GM12878 (cell line): ENCODE measurements at regions not wholly inside any gene's neighbourhood (a gene's known extent, or its start where the extent isn't known, plus 50 kb on each side); places are given as distances from the start of the nearest gene placed in this dataset.

Experiments used
- ATAC-seq: fragments of 200-7000 bp; cut with Tn5 transposase; 3 replicates; pipeline ENCODE4 v1.9.1; 2020; ENCODE audit warnings: mild to moderate bottlenecking, moderate library complexity
- BruUV-seq: library from RNA; stranded (reverse); fragments of 400-500 nt; replicated peaks from 2 replicates; lab custom pipeline; 2021; lab: Mats Ljungman, UMichigan
- CTCF ChIA-PET: fragments of 300-600 bp; sonication (Branson Sonifier 250); formaldehyde crosslinking; extraction: SDS; loops from one replicate; lab custom pipeline; 2021; ENCODE audit warnings: inconsistent platforms; lab: Yijun Ruan, JAX
- POLR2A ChIA-PET: fragments of 350-600 bp; formaldehyde crosslinking; extraction: SDS; loops from one replicate; lab custom pipeline; 2021; ENCODE audit warnings: inconsistent platforms; lab: Charles Lee
- RAD21 ChIA-PET: fragments of 300-600 bp; sonication (Branson Sonifier 250); formaldehyde crosslinking; loops from one replicate; lab custom pipeline; 2023; ENCODE audit warnings: antibody characterized with exemption; ENCODE audit not compliant: unreplicated experiment; lab: Charles Lee
- SMC1A ChIA-PET: fragments of 300-600 bp; sonication (Branson Sonifier 250); formaldehyde crosslinking; loops from one replicate; lab custom pipeline; 2023; ENCODE audit not compliant: unreplicated experiment, uncharacterized antibody; lab: Charles Lee
- DNase-seq: peaks from one replicate; pipeline ENCODE4 v3.0.0-alpha.2; 2011; ENCODE audit warnings: low read depth, low spot score
- FAIRE-seq: peaks from 3 replicates; lab custom pipeline; 2011; peaks lifted over from hg19 to GRCh38; lab: Jason Lieb, UNC
- H2AFZ ChIP-seq: 2 replicates; pipeline ENCODE4 v1.6.0; 2011; ENCODE audit warnings: low read depth, low read length, control low read depth; ENCODE audit not compliant: control insufficient read depth
- H3K27ac ChIP-seq: 2 replicates; pipeline ENCODE4 v1.5.1; 2011; ENCODE audit warnings: control low read depth; ENCODE audit not compliant: control insufficient read depth, insufficient read depth
- H3K27me3 ChIP-seq, 2 experiments: replicated peaks in 1 of 2; 2 replicates each; pipeline versions ENCODE4 v1.6.0 to v1.6.1; 2011; ENCODE audit warnings: low read length in 1 of 2; ENCODE audit not compliant: control insufficient read depth in 2 of 2, insufficient read depth in 2 of 2
- H3K36me3 ChIP-seq, 2 experiments: 2 replicates each; pipeline ENCODE4 v1.5.1; 2011; ENCODE audit warnings: low read length in 1 of 2; ENCODE audit not compliant: control insufficient read depth in 2 of 2, insufficient read depth in 2 of 2
- H3K4me1 ChIP-seq: 2 replicates; pipeline ENCODE4 v1.6.1; 2011; ENCODE audit warnings: mild to moderate bottlenecking, low read length, moderate library complexity, mixed read lengths; ENCODE audit not compliant: control insufficient read depth, insufficient read depth
- H3K4me2 ChIP-seq: 2 replicates; pipeline ENCODE4 v1.6.0; 2011; ENCODE audit warnings: control low read depth; ENCODE audit not compliant: control insufficient read depth, insufficient read depth
- H3K4me3 ChIP-seq: fragments of 200-600 bp; sonication (generic); 2 replicates; pipeline ENCODE4 v1.5.1; 2016
- H3K79me2 ChIP-seq: 2 replicates; pipeline ENCODE4 v1.6.0; 2011; ENCODE audit warnings: low read length; ENCODE audit not compliant: control insufficient read depth, insufficient read depth
- H3K9ac ChIP-seq: 2 replicates; pipeline ENCODE4 v1.8.0; 2011; ENCODE audit warnings: low read length, control low read depth, mixed read lengths; ENCODE audit not compliant: control insufficient read depth, insufficient read depth
- H3K9me3 ChIP-seq: replicated peaks from 3 replicates; pipeline ENCODE4 v1.5.1; 2011; ENCODE audit warnings: mild to moderate bottlenecking, low read length; ENCODE audit not compliant: control insufficient read depth, insufficient read depth
- H4K20me1 ChIP-seq: 2 replicates; pipeline ENCODE4 v1.6.0; 2011; ENCODE audit not compliant: control insufficient read depth, insufficient read depth
- FOS ChIP-seq: IDR thresholded peaks from 3 replicates; pipeline ENCODE4 v1.6.1; 2011; ENCODE audit warnings: borderline replicate concordance; ENCODE audit not compliant: insufficient read length; ENCODE audit errors: extremely low read depth
- HDGF ChIP-seq: fragments of 450-650 bp; IDR thresholded peaks from 2 replicates; pipeline ENCODE4 v1.6.1; 2016; ENCODE audit warnings: antibody characterized with exemption
- MTA2 ChIP-seq: fragments of 450-650 bp; IDR thresholded peaks from 2 replicates; pipeline ENCODE4 v1.6.1; 2016; ENCODE audit warnings: low read depth, mild to moderate bottlenecking, moderate library complexity
- NR2F1 ChIP-seq: fragments of 450-650 bp; conservative IDR thresholded peaks from 2 replicates; pipeline ENCODE4 v1.6.1; 2017; ENCODE audit warnings: mild to moderate bottlenecking
- PBX3 ChIP-seq: IDR thresholded peaks from 2 replicates; pipeline ENCODE4 v1.6.1; 2011; ENCODE audit warnings: mild to moderate bottlenecking, low read depth, low read length, moderate library complexity; ENCODE audit not compliant: insufficient replicate concordance
- RB1 ChIP-seq: fragments of 450-650 bp; formaldehyde crosslinking; IDR thresholded peaks from 2 replicates; pipeline ENCODE4 v1.6.1; 2017; ENCODE audit warnings: mild to moderate bottlenecking, borderline replicate concordance
- RBBP5 ChIP-seq: fragments of 200-600 bp; sonication (generic); conservative IDR thresholded peaks from 2 replicates; pipeline ENCODE4 v1.6.1; 2016
- SREBF1 ChIP-seq: IDR thresholded peaks from 2 replicates; pipeline ENCODE4 v1.6.1; 2012; ENCODE audit warnings: mild to moderate bottlenecking, low read length
- STAT1 ChIP-seq: fragments of 450-650 bp; conservative IDR thresholded peaks from 2 replicates; pipeline ENCODE4 v1.6.1; 2014; ENCODE audit warnings: antibody characterized with exemption, mild to moderate bottlenecking
- STAT3 ChIP-seq: IDR thresholded peaks from 2 replicates; pipeline ENCODE4 v1.6.1; 2011; ENCODE audit warnings: low read depth, low read length, improper control_type of control experiment
- USF2 ChIP-seq: IDR thresholded peaks from 2 replicates; pipeline ENCODE4 v1.6.1; 2011; ENCODE audit warnings: low read depth, low read length, improper control_type of control experiment, borderline replicate concordance
- YBX1 ChIP-seq: fragments of 450-650 bp; IDR thresholded peaks from 2 replicates; pipeline ENCODE4 v1.6.1; 2016; ENCODE audit warnings: antibody characterized with exemption
- ZSCAN29 ChIP-seq: fragments of 450-650 bp; IDR thresholded peaks from 2 replicates; pipeline ENCODE4 v1.6.1; 2017; ENCODE audit warnings: mild to moderate bottlenecking, moderate library complexity
- WGBS: methylation state at CpG from one replicate; pipeline ENCODE4 v1.1.6; 2016; ENCODE audit warnings: low lambda C conversion rate; ENCODE audit not compliant: insufficient replicate concordance, insufficient coverage; ENCODE audit errors: missing lambda C conversion rate; 5-methylcytosine and 5-hydroxymethylcytosine counted together
- in situ Hi-C: fragments of 300-500 bp; cut with MboI; formaldehyde crosslinking; loops from 9 replicates; pipeline ENCODE4 v1.14.3; 2018; ENCODE audit warnings: mixed read lengths
- intact Hi-C: fragments of 100-400 bp; cut with micrococcal nuclease; formaldehyde crosslinking; loops from one replicate; pipeline ENCODE4 v1.14.2; 2022; ENCODE audit not compliant: unreplicated experiment
- TF ChIP-seq, protein P1 (sequence below): fragments of 450-650 bp; IDR thresholded peaks from 2 replicates; pipeline ENCODE4 v1.6.1; 2017; ENCODE audit warnings: low read depth, mild to moderate bottlenecking, moderate library complexity

DNA sequence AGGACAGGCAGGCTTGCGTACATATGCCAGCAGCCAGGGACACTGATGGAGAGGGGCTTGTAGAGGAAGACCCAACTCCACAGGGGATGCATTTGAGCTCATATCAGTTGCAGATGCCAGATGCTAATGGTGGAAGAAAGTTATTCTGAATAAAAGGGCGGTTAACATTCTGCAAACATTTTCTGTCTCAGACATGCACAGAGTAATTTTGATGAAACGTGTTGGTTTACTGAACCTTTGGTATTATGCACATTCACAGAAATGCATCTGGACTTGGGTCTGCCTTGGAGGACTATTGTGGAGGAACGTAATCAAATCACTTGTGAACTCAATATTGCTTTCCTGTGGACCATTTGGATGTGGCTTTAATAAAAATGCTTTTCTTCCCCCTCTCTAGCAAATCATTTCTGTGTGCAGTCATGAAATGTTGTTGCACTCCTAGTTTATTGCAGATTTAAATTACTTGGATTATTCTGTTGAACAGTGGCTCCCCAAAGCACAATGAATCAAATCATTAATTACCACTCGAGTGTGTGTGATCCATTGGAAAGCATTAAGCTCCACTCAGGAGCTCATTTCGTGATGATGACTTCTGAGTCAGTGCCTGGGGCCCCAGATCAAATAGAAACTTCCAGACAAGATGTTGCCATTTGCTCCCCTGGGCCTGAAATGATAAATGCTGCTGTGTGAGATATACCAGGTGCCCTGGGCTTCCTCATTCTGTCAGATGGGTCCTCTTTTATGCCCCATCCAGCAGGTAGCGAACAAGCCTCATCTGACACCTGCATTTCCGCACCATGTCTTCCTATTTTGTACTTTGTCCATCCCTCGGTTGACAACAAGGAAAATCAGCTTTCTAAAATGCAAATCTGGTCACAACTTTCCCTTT lies 697.0 kb upstream of the HS6ST1 start:
- ATAC-seq (no peak), DNase-seq (no peak), FAIRE-seq (no peak)
- in situ Hi-C loops (no loop called here), intact Hi-C loops (no loop called here)
- Histone ChIP-seq H3K27ac (no peak overlapping the region), H3K4me1 (no peaks in the 10 kb centered on the region), H2AFZ (no peak overlapping the region), H4K20me1 (no peaks in the 10 kb centered on the region), H3K9ac (no peak overlapping the region), H3K4me3 (no peak overlapping the region), H3K9me3 (no peaks in the 10 kb centered on the region), H3K4me2 (no peak overlapping the region), H3K79me2 (no peaks in the 10 kb centered on the region), H3K36me3 (no peaks in the 10 kb centered on the region), H3K27me3 (no peaks in the 10 kb centered on the region)
- TF ChIP-seq SREBF1 (no peak), USF2 (no peak), STAT1 (no peak), ZSCAN29 (no peak), YBX1 (no peak), MTA2 (no peak), STAT3 (no peak), NR2F1 (no peak), HDGF (no peak), PBX3 (no peak), FOS (no peak), RBBP5 (no peak), RB1 (no peak)
- TF ChIP-seq, protein P1, sequence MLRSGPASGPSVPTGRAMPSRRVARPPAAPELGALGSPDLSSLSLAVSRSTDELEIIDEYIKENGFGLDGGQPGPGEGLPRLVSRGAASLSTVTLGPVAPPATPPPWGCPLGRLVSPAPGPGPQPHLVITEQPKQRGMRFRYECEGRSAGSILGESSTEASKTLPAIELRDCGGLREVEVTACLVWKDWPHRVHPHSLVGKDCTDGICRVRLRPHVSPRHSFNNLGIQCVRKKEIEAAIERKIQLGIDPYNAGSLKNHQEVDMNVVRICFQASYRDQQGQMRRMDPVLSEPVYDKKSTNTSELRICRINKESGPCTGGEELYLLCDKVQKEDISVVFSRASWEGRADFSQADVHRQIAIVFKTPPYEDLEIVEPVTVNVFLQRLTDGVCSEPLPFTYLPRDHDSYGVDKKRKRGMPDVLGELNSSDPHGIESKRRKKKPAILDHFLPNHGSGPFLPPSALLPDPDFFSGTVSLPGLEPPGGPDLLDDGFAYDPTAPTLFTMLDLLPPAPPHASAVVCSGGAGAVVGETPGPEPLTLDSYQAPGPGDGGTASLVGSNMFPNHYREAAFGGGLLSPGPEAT = no peak
- ChIA-PET POLR2A (no interaction called here), RAD21 (no interaction called here), CTCF (interaction anchor here (0.6 kb wide), 1 partner anchor 12 kb away, joined by 3 read pairs; no protein-coding TSS in a partner anchor), SMC1A (interaction anchor here (0.6 kb wide), 1 partner anchor 278 kb away, joined by 3 read pairs; no protein-coding TSS in a partner anchor)
- no TSS peak for BruUV-seq
- 8% methylated on average over 8 of the region's 9 CpGs for WGBS
